NCI-H1694 treated with DMSO at 0.1 percent for 48 hours (cell line): ENCODE measurements at regions not wholly inside any gene's neighbourhood (a gene's known extent, or its start where the extent isn't known, plus 50 kb on each side); places are given as distances from the start of the nearest gene placed in this dataset.
"Not testable (repeated sequence)": the region's sequence is repeated elsewhere in the genome, so short reads cannot be mapped to it uniquely, and the experiment has no call there.

Experiments used
- DNase-seq: peaks from one replicate; lab custom pipeline; 2025; lab: John Stamatoyannopoulos, UW

GRCh38 chr10:128577958-128578750, 451.9 kb upstream of the MKI67 start:
- no peak for DNase-seq

- no peak for DNase-seq
Measured at GRCh38 chr10:128578766-128579165, 452.5 kb upstream of the MKI67 start.

GRCh38 chr10:128579280-128579865, 453.1 kb upstream of the MKI67 start:
- DNase-seq = no peak

- no peak for DNase-seq
Measured at GRCh38 chr10:128579901-128580300, 453.7 kb upstream of the MKI67 start.

GRCh38 chr10:128583125-128583524, 456.9 kb upstream of the MKI67 start:
- DNase-seq = not testable (repeated sequence)

- DNase-seq = not testable (repeated sequence)
Measured at GRCh38 chr10:128586599-128586998, 460.4 kb upstream of the MKI67 start.

- no peak for DNase-seq
Measured at GRCh38 chr10:128587689-128588088, 461.5 kb upstream of the MKI67 start.

- DNase-seq = no peak
Measured at GRCh38 chr10:128588402-128588801, 462.2 kb upstream of the MKI67 start.

GRCh38 chr10:128594688-128595087, 468.5 kb upstream of the MKI67 start:
- DNase-seq = no peak

- no peak for DNase-seq
Measured at GRCh38 chr10:128596906-128597305, 470.7 kb upstream of the MKI67 start.

GRCh38 chr10:128599030-128599429, 472.8 kb upstream of the MKI67 start:
- no peak for DNase-seq

GRCh38 chr10:128599538-128599937, 473.3 kb upstream of the MKI67 start:
- DNase-seq = no peak

GRCh38 chr10:128602183-128602582, 476.0 kb upstream of the MKI67 start:
- DNase-seq = no peak

- no peak for DNase-seq
Measured at GRCh38 chr10:128604025-128604424, 477.8 kb upstream of the MKI67 start.

- no peak for DNase-seq
Measured at GRCh38 chr10:128605180-128605579, 479.0 kb upstream of the MKI67 start.

- no peak for DNase-seq
Measured at GRCh38 chr10:128606055-128606454, 479.8 kb upstream of the MKI67 start.

GRCh38 chr10:128608791-128609190, 482.6 kb upstream of the MKI67 start:
- DNase-seq = no peak

- DNase-seq = no peak
Measured at GRCh38 chr10:128609460-128609859, 483.2 kb upstream of the MKI67 start.

- no peak for DNase-seq
Measured at GRCh38 chr10:128610113-128610512, 483.9 kb upstream of the MKI67 start.

- no peak for DNase-seq
Measured at GRCh38 chr10:128612195-128612594, 486.0 kb upstream of the MKI67 start.

GRCh38 chr10:128612631-128613030, 486.4 kb upstream of the MKI67 start:
- no peak for DNase-seq

GRCh38 chr10:128614016-128614605, 487.9 kb upstream of the MKI67 start:
- no peak for DNase-seq

GRCh38 chr10:128614802-128615553, 488.8 kb upstream of the MKI67 start:
- DNase-seq = no peak
